NCI-H524 treated with DMSO at 0.1 percent for 48 hours (cell line): ENCODE measurements at regions not wholly inside any gene's neighbourhood (a gene's known extent, or its start where the extent isn't known, plus 50 kb on each side); places are given as distances from the start of the nearest gene placed in this dataset.

Source experiments
- DNase-seq: peaks from one replicate; lab custom pipeline; 2025; lab: John Stamatoyannopoulos, UW

GRCh38 chr1:220982686-220983085 is 103.4 kb downstream of the HLX start:
- no peak for DNase-seq

DNA sequence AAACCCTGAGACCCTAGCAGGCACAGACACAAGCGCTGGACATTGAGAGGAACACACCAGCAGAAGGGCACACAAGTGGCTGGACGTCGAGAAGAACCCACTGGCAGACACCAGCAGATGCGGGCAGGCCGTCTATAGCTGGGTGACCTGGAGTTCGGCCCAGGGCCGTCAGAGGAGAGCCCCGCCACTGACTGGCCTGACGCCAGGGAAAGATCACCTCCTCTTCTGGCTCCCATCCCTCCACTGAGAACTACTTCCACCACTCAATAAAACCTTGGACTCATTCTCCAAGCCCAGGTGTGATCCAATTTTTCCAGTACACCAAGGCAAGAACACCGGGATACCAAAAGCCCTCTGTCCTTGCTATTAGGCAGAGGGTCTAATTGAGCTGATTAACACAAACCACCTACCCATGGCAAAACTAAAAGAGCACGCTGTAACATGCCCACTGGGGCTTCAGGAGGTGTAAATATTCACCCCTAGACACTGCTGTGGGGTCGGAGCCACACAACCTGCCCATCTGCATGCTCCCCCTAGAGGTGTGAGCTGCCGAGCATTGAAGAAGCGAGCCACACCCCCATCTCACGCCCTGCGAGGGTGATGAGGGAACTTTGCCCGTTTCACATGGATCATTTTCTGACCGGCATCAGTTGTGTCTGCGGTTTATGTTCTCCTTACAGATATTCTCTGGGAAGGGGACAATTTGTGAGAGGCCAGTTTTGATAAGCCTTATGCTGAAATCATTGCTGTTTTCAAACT is 104.8 kb downstream of the HLX start:
- DNase-seq = no peak

GRCh38 chr1:220990427-220991339 is 111.4 kb downstream of the HLX start:
- no peak for DNase-seq

GRCh38 chr1:220991506-220991905 is 112.3 kb downstream of the HLX start:
- no peak for DNase-seq

GRCh38 chr1:220991959-220992704 is 112.9 kb downstream of the HLX start:
- no peak for DNase-seq

- DNase-seq = no peak
Observed at GRCh38 chr1:220992705-220993052, 113.4 kb downstream of the HLX start.

DNA sequence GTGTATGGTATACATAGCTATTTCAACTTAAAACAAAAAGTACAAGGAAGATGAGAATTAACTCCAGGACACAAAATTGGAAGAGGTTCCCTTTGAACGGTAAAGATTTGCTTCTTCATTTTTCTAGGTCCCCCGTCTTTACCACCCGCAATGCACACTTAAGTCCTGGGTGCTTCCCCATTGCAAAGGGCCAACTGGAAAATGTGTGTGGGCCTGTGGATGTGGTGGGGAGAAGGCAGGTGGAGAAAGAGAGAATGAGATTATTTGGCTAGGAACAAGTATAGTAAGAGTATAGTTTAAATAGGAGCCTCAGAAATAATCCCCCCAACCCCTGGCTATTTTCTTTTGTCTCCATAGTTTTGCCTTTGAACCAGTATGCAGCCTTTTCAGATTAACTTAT is 115.4 kb downstream of the HLX start:
- DNase-seq = no peak

DNA sequence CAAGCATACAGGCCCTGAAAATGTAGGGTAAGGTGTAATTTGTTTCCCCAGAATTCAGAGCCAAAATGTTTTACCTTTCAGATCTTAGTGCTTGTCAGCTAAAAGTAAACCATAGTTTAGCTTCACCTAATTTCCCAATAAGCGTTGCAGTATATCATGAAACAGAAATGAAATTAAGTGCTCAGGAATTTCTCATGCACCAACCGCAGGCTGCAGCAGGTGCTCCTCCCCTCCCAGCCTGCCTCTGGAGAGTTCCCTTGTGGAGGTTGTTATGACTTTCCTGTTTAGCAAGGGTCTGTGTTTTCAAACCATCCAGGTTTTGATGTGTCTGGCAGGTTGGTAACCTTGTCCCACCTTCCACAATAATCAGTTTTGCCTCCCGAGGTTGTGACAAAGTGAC is 118.5 kb downstream of the HLX start:
- no peak for DNase-seq

DNA sequence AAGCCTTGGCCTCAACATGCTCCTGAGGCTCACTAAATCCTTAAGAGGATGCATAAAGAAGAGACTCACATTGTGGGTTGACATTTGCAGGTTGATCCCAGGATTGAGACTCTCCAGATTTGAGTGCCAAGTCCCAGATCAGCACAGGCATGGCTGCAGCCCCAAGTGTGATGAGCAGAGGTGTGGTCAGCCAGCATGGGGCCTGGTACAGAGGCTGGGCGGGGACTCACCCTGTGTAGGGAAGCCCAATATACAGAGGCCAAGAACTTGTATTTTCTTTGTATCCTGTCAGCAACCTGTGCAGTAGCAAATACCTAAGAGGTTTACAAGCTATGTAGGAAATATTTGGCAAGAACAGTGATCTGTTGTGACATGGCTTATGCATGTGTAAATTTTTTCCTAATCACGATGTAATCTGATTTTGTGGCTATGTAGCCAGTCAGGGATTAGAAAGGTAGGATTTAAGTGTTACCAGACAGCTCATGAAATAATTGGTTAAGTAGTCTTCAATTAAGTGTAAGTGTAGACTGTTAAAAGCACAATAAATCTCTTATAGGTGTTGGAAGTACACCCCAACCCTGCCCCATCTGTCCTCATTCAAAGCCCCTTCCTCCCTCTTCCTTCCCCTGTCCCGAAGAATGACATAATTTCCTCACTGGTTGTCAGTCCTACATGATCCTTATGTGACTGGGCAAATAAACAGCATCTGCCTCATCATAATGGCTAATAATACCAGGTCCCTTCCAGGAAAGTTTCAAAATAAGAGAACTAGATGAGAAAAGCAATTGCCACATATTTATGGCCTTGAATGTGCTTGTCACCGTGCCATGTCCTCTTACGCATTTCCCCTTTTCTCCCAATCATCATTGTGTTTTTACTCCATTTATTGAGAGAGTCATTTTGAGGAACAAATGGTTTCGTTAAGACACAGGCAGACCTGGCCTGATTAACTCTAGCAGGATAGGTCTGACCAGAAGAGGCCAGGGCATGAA is 120.9 kb downstream of the HLX start:
- DNase-seq = peak; percentile 56

DNA sequence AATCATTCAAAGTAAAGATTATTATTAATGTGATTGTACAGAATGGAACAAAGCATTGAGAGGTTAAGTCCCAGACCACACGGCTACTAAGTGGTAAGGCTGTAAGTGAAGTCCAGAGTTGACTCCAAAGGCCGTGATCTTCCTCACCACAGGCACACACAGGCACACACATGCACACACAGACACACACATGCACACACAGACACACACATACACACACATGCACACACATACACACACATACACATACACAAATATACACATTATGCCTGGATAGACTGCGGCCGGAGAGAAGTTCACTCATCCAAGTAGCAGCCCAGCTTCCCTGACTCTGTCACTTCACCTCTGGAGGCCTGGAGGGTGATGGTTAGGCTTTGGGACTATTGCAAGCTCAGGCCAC is 121.9 kb downstream of the HLX start:
- no peak for DNase-seq

DNA sequence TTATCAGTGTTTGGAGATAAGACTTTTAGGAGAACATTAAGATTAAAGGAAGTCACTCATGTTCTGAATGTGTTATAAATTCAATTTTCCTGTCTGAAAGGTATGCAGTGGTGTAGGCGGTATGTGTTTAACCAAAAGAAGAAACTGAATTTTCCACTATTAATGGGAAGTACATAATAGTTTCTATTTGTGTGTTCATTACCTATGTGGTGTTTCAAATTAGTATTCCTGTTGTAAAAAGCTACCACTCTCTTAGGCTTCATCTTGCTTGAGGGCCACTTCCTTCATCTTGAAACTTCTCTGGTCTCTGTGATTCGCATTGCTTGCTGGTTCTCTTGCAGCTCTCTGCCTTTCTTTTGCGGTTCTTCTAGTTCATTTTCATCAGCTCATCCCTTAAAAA is 123.4 kb downstream of the HLX start:
- DNase-seq = no peak

GRCh38 chr1:221011145-221011544 is 131.9 kb downstream of the HLX start:
- DNase-seq = no peak

GRCh38 chr1:221012120-221012519 is 132.9 kb downstream of the HLX start:
- no peak for DNase-seq

DNA sequence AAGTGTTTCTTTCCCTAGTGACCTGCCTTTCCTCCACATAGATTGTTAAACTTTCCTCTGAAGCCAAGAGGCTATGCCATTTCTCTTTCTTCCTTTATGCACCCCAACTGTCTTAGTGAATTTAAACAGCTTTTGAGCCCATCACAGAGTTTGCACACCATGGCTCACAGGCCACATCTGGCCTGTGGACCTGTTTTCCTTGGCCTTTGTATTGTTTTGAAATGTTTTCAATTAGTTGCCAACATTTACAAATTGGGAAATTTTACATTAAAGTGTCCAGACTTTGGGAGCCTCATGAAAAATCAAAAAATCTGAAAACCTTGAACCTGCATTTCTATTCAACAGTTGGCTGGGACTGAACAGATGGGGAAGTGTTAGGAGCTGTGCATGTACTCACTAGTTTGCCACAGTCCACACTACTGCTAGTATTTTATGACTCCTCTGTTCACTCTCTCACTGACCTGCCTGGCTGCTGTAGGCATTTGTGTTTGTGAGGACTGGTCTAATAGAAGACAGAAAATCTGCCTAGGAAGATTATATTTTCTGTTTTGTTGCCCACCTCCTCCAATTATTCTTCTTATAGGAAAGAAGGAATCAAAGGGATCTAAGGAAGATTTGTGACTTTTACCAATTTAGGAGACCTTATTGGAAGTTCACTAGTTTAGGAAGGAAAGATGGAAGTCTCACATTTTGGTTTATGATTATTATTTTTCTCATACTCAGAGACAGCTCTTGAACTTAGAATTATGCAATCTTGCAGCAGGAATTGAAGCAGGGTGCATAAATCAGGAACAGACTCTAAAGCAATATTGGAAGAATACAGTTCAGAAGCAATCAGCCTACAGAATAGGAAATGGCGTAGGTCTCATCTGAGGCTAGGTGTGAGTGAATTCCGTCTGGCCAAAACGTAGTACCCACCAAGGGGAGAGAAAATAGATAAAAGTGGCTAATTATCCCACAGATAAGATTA is 134.7 kb downstream of the HLX start:
- DNase-seq = no peak

DNA sequence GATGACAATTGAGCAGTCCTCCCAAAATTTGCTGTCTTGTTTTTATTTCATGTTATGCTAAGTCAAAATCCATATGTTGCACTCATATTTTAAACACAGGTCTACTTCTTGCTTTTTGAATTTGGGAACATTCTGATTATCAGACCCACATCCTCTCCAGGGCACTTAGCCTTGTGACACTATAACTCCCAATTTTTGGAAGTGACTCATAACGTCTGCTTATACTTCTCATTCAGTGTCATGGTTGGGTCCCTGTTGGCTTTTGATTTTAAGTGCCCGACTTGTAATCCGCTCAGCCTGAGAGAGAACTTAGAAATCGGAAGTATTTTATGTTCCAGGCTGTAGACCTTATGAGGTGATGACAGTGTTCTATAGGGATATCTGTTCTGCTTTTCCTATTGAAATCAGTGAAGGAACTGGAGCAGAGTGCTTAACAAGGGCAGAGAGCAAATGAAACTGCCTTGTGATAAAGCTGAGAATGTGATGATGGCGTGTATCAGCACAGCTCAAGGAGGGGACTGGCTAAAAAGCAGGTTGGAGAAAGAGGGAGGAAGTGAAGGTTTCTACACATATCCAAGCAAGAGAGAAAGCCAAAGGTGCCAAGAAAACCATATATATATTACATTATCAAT is 136.0 kb downstream of the HLX start:
- DNase-seq = no peak

DNA sequence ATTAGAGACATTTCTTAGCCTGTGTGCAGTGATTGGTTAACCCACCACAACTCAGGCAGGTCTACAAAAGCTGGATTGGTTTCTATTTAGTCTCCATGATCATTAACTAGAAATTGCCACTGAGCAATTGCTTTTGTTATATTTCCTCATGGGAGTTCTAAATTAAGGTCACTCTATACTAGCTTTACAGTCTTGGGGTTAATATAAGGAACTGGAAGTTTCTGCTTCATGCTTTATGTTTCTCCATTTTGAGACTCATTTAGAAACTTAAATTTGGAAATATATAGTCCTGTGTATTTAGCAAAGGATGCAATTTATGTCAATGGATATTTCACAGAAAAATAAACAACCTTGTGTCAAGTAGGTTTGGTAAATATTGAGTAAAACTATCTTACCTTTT is 137.5 kb downstream of the HLX start:
- DNase-seq = no peak

- no peak for DNase-seq
Observed at GRCh38 chr1:221018414-221018813, 139.2 kb downstream of the HLX start.

DNA sequence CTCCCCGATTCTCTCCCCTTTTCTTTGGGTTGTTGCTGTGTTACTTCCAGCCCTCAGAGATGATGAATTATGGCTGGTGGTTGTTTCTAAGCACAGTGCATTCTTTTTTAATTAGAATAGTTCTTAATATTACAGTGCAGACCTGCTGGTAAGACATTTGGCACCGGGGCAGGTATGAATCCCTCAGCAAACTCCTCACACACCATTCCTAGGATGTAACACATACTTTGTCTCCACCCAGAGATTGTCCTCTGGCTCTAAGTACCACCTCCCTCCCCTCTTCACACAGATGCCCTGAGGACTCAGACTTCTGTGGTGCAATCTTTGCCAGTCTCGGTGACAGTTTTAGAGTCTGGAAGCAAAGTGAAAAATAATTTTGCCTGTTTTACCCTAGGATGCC is 143.1 kb downstream of the HLX start:
- no peak for DNase-seq

- no peak for DNase-seq
Observed at GRCh38 chr1:221023482-221023881, 144.2 kb downstream of the HLX start.

- DNase-seq = no peak
Observed at GRCh38 chr1:221025501-221025900, 146.3 kb downstream of the HLX start.
